ENCODE measurements at regions not wholly inside any gene's neighbourhood (a gene's known extent, or its start where the extent isn't known, plus 50 kb on each side); places are given as distances from the start of the nearest gene placed in this dataset.

DNA sequence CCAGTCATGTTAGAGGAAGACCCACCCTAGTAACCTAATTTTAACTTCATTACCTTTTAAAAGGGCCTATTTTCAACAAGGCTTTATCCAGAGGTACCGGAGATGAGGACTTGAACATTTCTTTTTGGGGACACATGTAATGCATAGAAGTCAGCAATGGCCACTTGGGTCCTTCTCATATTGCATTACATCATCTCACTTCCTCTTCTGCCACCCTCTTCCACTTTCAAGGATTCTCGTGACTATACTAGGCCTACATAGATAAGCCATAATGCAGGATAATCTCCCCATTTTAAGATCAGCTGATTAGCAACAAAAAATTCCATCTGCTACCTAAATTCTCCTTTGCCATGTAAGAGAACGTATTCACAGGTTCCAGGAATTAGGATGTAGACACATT is 557.2 kb downstream of the KCTD12 start:
- TF ChIP-seq, protein P1, sequence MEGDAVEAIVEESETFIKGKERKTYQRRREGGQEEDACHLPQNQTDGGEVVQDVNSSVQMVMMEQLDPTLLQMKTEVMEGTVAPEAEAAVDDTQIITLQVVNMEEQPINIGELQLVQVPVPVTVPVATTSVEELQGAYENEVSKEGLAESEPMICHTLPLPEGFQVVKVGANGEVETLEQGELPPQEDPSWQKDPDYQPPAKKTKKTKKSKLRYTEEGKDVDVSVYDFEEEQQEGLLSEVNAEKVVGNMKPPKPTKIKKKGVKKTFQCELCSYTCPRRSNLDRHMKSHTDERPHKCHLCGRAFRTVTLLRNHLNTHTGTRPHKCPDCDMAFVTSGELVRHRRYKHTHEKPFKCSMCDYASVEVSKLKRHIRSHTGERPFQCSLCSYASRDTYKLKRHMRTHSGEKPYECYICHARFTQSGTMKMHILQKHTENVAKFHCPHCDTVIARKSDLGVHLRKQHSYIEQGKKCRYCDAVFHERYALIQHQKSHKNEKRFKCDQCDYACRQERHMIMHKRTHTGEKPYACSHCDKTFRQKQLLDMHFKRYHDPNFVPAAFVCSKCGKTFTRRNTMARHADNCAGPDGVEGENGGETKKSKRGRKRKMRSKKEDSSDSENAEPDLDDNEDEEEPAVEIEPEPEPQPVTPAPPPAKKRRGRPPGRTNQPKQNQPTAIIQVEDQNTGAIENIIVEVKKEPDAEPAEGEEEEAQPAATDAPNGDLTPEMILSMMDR (IDR thresholded peaks at IDR 0.05): no peak
- no peak for TF ChIP-seq POLR2A (IDR thresholded peaks at IDR 0.05)
- TF ChIP-seq EP300 (IDR thresholded peaks at IDR 0.05): no peak
- TF ChIP-seq POLR2AphosphoS5 (IDR thresholded peaks at IDR 0.05): no peak
